Caco-2 (cell line): ENCODE measurements at regions not wholly inside any gene's neighbourhood (a gene's known extent, or its start where the extent isn't known, plus 50 kb on each side); places are given as distances from the start of the nearest gene placed in this dataset.

Experiments used
- BruUV-seq: library from RNA; stranded (reverse); fragments of 400-500 nt; replicated peaks from 2 replicates; lab custom pipeline; 2021; lab: Mats Ljungman, UMichigan
- CTCF ChIA-PET: fragments of 300-600 bp; sonication (Branson Sonifier 250); formaldehyde crosslinking; loops from one replicate; lab custom pipeline; 2022; ENCODE audit warnings: antibody characterized with exemption; lab: Charles Lee
- POLR2A ChIA-PET: fragments of 300-600 bp; sonication (Branson Sonifier 250); formaldehyde crosslinking; loops from one replicate; lab custom pipeline; 2022; ENCODE audit warnings: antibody characterized with exemption; lab: Charles Lee
- DNase-seq, 2 experiments: peaks; one replicate each; pipeline versions ENCODE4 v3.0.0 to v3.0.0-alpha.2; 2020 to 2022
- H3K27me3 ChIP-seq: replicated peaks from 2 replicates; pipeline ENCODE4 v1.6.0; 2011; ENCODE audit warnings: low read length; ENCODE audit not compliant: control insufficient read depth, insufficient read depth
- H3K36me3 ChIP-seq: 2 replicates; pipeline ENCODE4 v1.5.1; 2011; ENCODE audit warnings: low read length; ENCODE audit not compliant: control insufficient read depth, insufficient read depth
- H3K4me1 ChIP-seq: fragments of 250-450 bp; sonication (Bioruptor Pico); 2 replicates; pipeline ENCODE4 v1.5.1; 2020; ENCODE audit warnings: mild to moderate bottlenecking
- H3K4me3 ChIP-seq: 2 replicates; pipeline ENCODE4 v1.5.1; 2011; ENCODE audit warnings: low read depth, mild to moderate bottlenecking, control low read depth, low read length
- H3K9me3 ChIP-seq: fragments of 250-450 bp; sonication (Bioruptor Pico); 2 replicates; pipeline ENCODE4 v1.5.1; 2020; ENCODE audit warnings: mild to moderate bottlenecking, moderate library complexity
- H3K27ac Mint-ChIP-seq: one replicate; pipeline ENCODE4 v1.8.0; 2022; ENCODE audit warnings: mixed read lengths; ENCODE audit not compliant: unreplicated experiment
- H3K27me3 Mint-ChIP-seq: one replicate; pipeline ENCODE4 v1.8.0; 2022; ENCODE audit warnings: mixed read lengths; ENCODE audit not compliant: insufficient read depth, unreplicated experiment
- H3K36me3 Mint-ChIP-seq: one replicate; pipeline ENCODE4 v1.8.0; 2022; ENCODE audit warnings: mild to moderate bottlenecking, mixed read lengths; ENCODE audit not compliant: insufficient read depth, unreplicated experiment
- H3K4me1 Mint-ChIP-seq: one replicate; pipeline ENCODE4 v1.8.0; 2022; ENCODE audit warnings: low read depth, mixed read lengths; ENCODE audit not compliant: unreplicated experiment
- H3K4me3 Mint-ChIP-seq: one replicate; pipeline ENCODE4 v1.8.0; 2022; ENCODE audit warnings: mild to moderate bottlenecking, moderate library complexity, mixed read lengths; ENCODE audit not compliant: unreplicated experiment
- H3K9me3 Mint-ChIP-seq: one replicate; pipeline ENCODE4 v1.8.0; 2022; ENCODE audit warnings: mixed read lengths; ENCODE audit not compliant: unreplicated experiment
- intact Hi-C: fragments of 100-400 bp; cut with micrococcal nuclease; formaldehyde crosslinking; loops from one replicate; pipeline ENCODE4 v1.10.0; 2022; ENCODE audit not compliant: unreplicated experiment
- TF ChIP-seq, protein P1 (sequence below), 2 experiments: fragments of 200-600 bp in 1 of 2; IDR thresholded peaks; 1 replicate in 1 of 2; 2 replicates in 1 of 2; pipeline versions ENCODE4 v1.5.1 to v1.8.0; 2011 to 2022; ENCODE audit warnings: antibody characterized with exemption in 1 of 2, control low read depth in 1 of 2, inconsistent platforms in 1 of 2, low read depth in 1 of 2, low read length in 1 of 2, mild to moderate bottlenecking in 1 of 2, moderate library complexity in 1 of 2; ENCODE audit not compliant: insufficient read depth in 1 of 2, severe bottlenecking in 1 of 2, unreplicated experiment in 1 of 2

DNA sequence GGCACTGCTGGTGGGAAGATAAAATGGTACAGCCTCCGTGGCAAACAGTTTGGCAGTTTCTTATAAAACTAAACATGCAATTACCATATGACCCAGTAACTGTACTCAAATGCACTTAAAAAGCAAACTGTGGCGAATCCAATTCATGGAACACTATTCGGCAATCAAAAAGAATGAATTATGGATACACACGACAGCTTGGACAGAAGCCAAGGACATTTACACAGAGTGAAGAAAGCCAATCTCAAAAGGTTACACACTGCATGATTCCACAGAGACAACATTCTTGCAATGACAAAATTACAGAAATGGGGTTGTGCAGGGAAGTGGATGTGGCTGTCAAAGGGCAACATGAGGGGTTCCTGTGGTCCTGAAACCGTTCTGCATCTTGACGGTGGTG is 122.1 kb upstream of the IQSEC1 start:
- CTCF ChIA-PET, result no interaction called here
- no peak for DNase-seq
- POLR2A ChIA-PET, result no interaction called here
- BruUV-seq, result no TSS peak
- TF ChIP-seq, protein P1, sequence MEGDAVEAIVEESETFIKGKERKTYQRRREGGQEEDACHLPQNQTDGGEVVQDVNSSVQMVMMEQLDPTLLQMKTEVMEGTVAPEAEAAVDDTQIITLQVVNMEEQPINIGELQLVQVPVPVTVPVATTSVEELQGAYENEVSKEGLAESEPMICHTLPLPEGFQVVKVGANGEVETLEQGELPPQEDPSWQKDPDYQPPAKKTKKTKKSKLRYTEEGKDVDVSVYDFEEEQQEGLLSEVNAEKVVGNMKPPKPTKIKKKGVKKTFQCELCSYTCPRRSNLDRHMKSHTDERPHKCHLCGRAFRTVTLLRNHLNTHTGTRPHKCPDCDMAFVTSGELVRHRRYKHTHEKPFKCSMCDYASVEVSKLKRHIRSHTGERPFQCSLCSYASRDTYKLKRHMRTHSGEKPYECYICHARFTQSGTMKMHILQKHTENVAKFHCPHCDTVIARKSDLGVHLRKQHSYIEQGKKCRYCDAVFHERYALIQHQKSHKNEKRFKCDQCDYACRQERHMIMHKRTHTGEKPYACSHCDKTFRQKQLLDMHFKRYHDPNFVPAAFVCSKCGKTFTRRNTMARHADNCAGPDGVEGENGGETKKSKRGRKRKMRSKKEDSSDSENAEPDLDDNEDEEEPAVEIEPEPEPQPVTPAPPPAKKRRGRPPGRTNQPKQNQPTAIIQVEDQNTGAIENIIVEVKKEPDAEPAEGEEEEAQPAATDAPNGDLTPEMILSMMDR (IDR thresholded peaks at IDR 0.05; ENCODE audit: insufficient read depth in 1 of 2, low read depth in 1 of 2, low read length in 1 of 2, severe bottlenecking in 1 of 2, unreplicated experiment in 1 of 2), result no peak
- Mint-ChIP-seq H3K4me3 (no peak overlapping the region), H3K9me3 (no peaks in the 10 kb centered on the region), H3K27ac (no peak overlapping the region), H3K36me3 (no peaks in the 10 kb centered on the region), H3K27me3 (peaks cover 26% of the 10 kb centered on the region), H3K4me1 (no peaks in the 10 kb centered on the region)
- Histone ChIP-seq H3K4me1 (no peaks in the 10 kb centered on the region), H3K27me3 (peaks cover 2% of the 10 kb centered on the region), H3K9me3 (no peaks in the 10 kb centered on the region), H3K4me3 (no peak overlapping the region), H3K36me3 (no peaks in the 10 kb centered on the region)
- intact Hi-C loops, result no loop called here

DNA sequence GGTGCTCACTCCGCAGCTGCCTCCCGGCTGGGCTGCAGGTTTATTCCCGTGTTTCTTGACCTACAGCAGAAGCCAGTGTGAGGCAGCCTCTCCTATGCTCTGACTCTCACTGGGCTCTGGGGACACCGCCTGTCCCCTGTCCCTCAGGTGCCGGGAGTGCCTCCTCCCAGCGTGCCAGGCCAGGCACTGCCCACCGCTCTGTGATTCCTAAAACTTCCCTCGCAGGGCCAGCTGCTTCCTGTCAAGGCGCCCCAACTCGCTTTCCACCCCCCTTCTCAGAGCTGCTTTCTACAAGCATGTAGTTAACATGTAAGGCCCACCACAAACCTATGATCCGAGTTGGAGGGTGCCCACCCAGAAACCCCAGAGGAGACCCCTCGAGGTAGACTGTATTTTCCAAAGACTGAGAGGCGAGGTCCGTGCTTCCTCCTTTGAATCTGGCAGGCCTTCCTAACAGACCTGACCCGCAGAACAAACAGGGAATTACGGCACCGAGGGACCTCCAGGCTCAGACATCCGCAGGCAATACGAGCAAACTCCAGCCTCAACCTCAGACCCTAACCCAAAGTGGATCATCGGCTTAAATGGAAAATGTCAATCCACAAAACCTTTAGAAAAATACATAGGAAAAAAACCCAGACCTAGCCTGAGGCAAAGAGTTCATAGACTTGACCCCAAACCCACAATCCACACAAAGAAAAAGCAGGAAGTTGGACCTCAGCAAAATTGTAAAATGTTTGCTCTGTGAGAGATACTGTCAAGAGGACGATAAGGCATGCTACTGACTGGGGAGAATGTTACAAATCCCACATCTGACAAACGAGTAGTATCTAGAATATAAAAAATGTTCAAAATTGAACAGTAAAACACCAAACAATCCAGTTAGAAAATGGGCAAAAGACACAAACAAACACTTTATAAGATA is 121.3 kb upstream of the IQSEC1 start:
- no TSS peak for BruUV-seq
- H3K9me3 Mint-ChIP-seq, result no peaks in the 10 kb centered on the region
- no peaks in the 10 kb centered on the region for H3K36me3 ChIP-seq
- no peaks in the 10 kb centered on the region for H3K4me1 ChIP-seq
- no peaks in the 10 kb centered on the region for H3K9me3 ChIP-seq
- no peak overlapping the region for H3K4me3 Mint-ChIP-seq
- intact Hi-C loops, result no loop called here
- no peaks in the 10 kb centered on the region for H3K36me3 Mint-ChIP-seq
- no peaks in the 10 kb centered on the region for H3K4me1 Mint-ChIP-seq
- TF ChIP-seq, protein P1 (IDR thresholded peaks at IDR 0.05; ENCODE audit: insufficient read depth in 1 of 2, low read depth in 1 of 2, low read length in 1 of 2, severe bottlenecking in 1 of 2, unreplicated experiment in 1 of 2), result no peak
- H3K27me3 ChIP-seq, result peaks cover 2% of the 10 kb centered on the region
- H3K27me3 Mint-ChIP-seq, result peaks cover 18% of the 10 kb centered on the region
- ChIA-PET CTCF (interaction anchor here (1.0 to 2.3 kb wide), 2 partner anchors 27 to 103 kb away, joined by 3 to 8 read pairs; no protein-coding TSS in a partner anchor), POLR2A (no interaction called here)
- no peak overlapping the region for H3K4me3 ChIP-seq
- no peak overlapping the region for H3K27ac Mint-ChIP-seq
- DNase-seq, result no peak

DNA sequence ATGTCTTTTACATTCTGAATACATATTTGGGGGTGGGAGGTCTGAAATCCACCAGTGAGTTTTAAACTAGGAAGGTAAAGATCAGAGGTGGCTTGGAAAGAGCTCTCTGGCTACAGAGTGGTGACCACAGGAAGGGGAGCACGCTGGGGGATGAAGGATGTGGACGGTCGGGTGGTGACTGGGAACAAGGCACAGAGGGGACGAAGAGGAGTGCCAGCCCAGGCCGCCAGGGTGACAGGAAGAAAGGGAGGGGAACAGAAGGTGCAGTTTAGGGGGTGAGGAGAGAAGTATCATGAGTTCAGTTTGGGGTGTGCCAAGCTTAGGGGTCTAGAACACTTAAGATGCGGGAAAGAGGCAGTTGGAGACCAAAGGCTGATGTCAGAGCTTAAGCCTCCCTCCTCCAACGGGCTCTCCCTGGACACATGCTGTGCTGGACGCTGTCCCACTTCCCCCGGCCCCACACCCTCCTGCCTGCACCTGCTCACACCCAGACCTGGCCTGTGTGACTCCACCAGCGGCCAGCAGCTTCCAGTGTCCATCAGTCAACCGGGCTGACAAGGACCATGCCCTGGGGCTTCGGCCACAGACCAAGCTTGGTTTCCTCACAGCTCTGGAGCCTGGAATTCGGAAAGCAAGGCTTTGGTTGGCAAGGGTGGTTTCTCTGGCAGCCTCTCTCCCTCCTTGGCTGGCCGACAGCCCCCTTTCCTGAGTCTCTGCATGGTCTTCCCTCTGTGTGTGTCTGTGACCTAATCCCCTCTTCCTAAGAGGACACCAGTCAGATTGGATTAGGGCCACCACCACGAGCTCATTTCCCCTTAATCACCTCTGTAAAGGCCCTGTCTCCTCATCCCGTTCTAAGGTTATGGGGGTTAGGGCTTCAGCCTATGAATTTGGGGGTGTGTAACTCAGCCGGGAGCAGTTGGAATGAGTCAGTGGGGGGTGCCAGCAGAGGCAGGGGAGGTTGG is 120.4 kb upstream of the IQSEC1 start:
- H3K36me3 Mint-ChIP-seq, result no peaks in the 10 kb centered on the region
- TF ChIP-seq, protein P1 (IDR thresholded peaks at IDR 0.05; ENCODE audit: insufficient read depth in 1 of 2, low read depth in 1 of 2, low read length in 1 of 2, severe bottlenecking in 1 of 2, unreplicated experiment in 1 of 2), result no peak
- DNase-seq, result no peak
- H3K4me3 Mint-ChIP-seq, result no peak overlapping the region
- H3K4me1 Mint-ChIP-seq, result no peaks in the 10 kb centered on the region
- H3K9me3 Mint-ChIP-seq, result no peaks in the 10 kb centered on the region
- Histone ChIP-seq H3K4me3 (no peak overlapping the region), H3K4me1 (no peaks in the 10 kb centered on the region), H3K36me3 (no peaks in the 10 kb centered on the region), H3K27me3 (peaks cover 2% of the 10 kb centered on the region), H3K9me3 (no peaks in the 10 kb centered on the region)
- intact Hi-C loops, result loop anchor here (2.0 kb wide), 1 partner anchor 101 kb away; no protein-coding TSS in a partner anchor
- BruUV-seq, result no TSS peak
- ChIA-PET POLR2A (no interaction called here), CTCF (interaction anchor here (1.0 to 2.3 kb wide), 2 partner anchors 26 to 102 kb away, joined by 3 to 8 read pairs; no protein-coding TSS in a partner anchor)
- H3K27me3 Mint-ChIP-seq, result peaks cover 18% of the 10 kb centered on the region
- no peak overlapping the region for H3K27ac Mint-ChIP-seq
